ENCODE measurements at regions not wholly inside any gene's neighbourhood (a gene's known extent, or its start where the extent isn't known, plus 50 kb on each side); places are given as distances from the start of the nearest gene placed in this dataset.
"Not testable (repeated sequence)": the region's sequence is repeated elsewhere in the genome, so short reads cannot be mapped to it uniquely, and the experiment has no call there.

- no peak for DNase-seq (ENCODE audit: low read depth)
Observed at GRCh38 chr4:54581807-54582206, 76.0 kb upstream of the KIT start.

- DNase-seq (ENCODE audit: low read depth) = no peak
Observed at GRCh38 chr4:54585321-54586000, 72.3 kb upstream of the KIT start.

- no peak for DNase-seq (ENCODE audit: low read depth)
Observed at GRCh38 chr4:54586320-54586955, 71.3 kb upstream of the KIT start.

GRCh38 chr4:54587107-54587891, 70.5 kb upstream of the KIT start:
- DNase-seq (ENCODE audit: low read depth) = no peak

GRCh38 chr4:54588404-54588803, 69.4 kb upstream of the KIT start:
- DNase-seq (ENCODE audit: low read depth) = no peak

GRCh38 chr4:54589586-54589985, 68.2 kb upstream of the KIT start:
- no peak for DNase-seq (ENCODE audit: low read depth)

- no peak for DNase-seq (ENCODE audit: low read depth)
Observed at GRCh38 chr4:54593795-54594322, 63.9 kb upstream of the KIT start.

GRCh38 chr4:54596201-54596600, 61.6 kb upstream of the KIT start:
- DNase-seq (ENCODE audit: low read depth) = no peak

- not testable (repeated sequence) for DNase-seq (ENCODE audit: low read depth)
Observed at GRCh38 chr4:54597678-54598077, 60.1 kb upstream of the KIT start.

GRCh38 chr4:54602175-54602574, 55.6 kb upstream of the KIT start:
- not testable (repeated sequence) for DNase-seq (ENCODE audit: low read depth)

GRCh38 chr4:54607067-54607466, 50.7 kb upstream of the KIT start:
- DNase-seq (ENCODE audit: low read depth) = no peak

GRCh38 chr4:54607521-54607920, 50.2 kb upstream of the KIT start:
- DNase-seq (ENCODE audit: low read depth) = no peak

Data from HS-5 (cell line).